ENCODE measurements at regions not wholly inside any gene's neighbourhood (a gene's known extent, or its start where the extent isn't known, plus 50 kb on each side); places are given as distances from the start of the nearest gene placed in this dataset.
"Not testable (repeated sequence)": the region's sequence is repeated elsewhere in the genome, so short reads cannot be mapped to it uniquely, and the experiment has no call there.

GRCh38 chr16:73099601-73100000 is 51.7 kb upstream of the ZFHX3 start:
- H3K4me3 Mint-ChIP-seq; H3K27ac ChIP-seq (ENCODE audit: low read depth, low read length); H3K36me3 Mint-ChIP-seq; POLR2A ChIA-PET (ENCODE audit: partially characterized antibody); H3K27ac Mint-ChIP-seq; H3K27me3 Mint-ChIP-seq; DNase-seq; H3K4me3 ChIP-seq (ENCODE audit: low read length in 2 of 2); H3K4me1 Mint-ChIP-seq; H3K27me3 ChIP-seq (ENCODE audit: insufficient read depth, low read length); intact Hi-C loops (cut with micrococcal nuclease); H3K9me3 Mint-ChIP-seq; H3K4me1 ChIP-seq (ENCODE audit: insufficient read depth, low read length); H3K9me3 ChIP-seq (ENCODE audit: control insufficient read depth in 1 of 2, low read length in 2 of 2); CTCF ChIA-PET (ENCODE audit: partially characterized antibody); H3K36me3 ChIP-seq (ENCODE audit: insufficient read depth, low read length): not testable (repeated sequence)
